ENCODE measurements at regions not wholly inside any gene's neighbourhood (a gene's known extent, or its start where the extent isn't known, plus 50 kb on each side); places are given as distances from the start of the nearest gene placed in this dataset.

DNA sequence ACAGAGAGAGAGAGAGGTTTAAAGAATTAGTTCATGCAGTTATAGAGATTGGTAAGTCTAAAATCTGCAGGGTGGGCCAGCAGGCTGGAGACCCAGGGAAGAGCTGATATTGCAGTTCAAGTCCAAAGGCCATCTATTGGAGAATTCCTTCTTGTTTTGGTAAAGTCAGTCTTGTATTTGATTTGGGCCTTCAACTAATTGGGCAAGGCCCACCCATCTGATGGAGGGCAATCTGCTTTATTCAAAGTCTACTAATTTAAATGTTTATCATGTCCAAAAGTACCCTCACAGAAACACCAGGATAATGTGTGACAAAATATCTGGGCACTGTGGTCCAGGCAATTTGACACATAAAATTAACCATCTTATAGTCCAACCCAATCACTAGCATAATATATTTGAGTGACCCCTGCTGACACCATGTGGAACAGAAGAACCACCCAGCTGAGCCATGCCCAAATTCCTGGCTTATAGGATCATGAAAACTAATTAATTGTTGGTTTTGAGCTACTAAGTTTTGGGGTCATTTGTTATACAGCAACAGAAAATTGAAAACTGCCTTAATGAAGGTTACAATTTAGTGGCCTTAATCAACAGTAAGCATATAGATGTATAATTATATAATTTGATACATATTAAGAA lies 109.1 kb upstream of the PLXNC1 start:
- no peaks in the 10 kb centered on the region for H3K36me3 ChIP-seq (ENCODE audit: control insufficient read depth, insufficient read depth, low read length)
- H3K4me1 ChIP-seq (ENCODE audit: control insufficient read depth, insufficient read depth, low read length): no peaks in the 10 kb centered on the region
- Mint-ChIP-seq H3K27me3 (ENCODE audit: low read depth in 2 of 2) (peaks cover 3 to 7% of the 10 kb centered on the region in 2 donors), H3K27ac (no peak overlapping the region), H3K4me3 (no peak overlapping the region), H3K36me3 (no peaks in the 10 kb centered on the region), H3K4me1 (no peaks in the 10 kb centered on the region), H3K9me3 (peaks cover 0 to 2% of the 10 kb centered on the region in 2 donors)
- TF ChIP-seq, protein P1, sequence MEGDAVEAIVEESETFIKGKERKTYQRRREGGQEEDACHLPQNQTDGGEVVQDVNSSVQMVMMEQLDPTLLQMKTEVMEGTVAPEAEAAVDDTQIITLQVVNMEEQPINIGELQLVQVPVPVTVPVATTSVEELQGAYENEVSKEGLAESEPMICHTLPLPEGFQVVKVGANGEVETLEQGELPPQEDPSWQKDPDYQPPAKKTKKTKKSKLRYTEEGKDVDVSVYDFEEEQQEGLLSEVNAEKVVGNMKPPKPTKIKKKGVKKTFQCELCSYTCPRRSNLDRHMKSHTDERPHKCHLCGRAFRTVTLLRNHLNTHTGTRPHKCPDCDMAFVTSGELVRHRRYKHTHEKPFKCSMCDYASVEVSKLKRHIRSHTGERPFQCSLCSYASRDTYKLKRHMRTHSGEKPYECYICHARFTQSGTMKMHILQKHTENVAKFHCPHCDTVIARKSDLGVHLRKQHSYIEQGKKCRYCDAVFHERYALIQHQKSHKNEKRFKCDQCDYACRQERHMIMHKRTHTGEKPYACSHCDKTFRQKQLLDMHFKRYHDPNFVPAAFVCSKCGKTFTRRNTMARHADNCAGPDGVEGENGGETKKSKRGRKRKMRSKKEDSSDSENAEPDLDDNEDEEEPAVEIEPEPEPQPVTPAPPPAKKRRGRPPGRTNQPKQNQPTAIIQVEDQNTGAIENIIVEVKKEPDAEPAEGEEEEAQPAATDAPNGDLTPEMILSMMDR (IDR thresholded peaks at IDR 0.05): no peak
- H3K27ac ChIP-seq (ENCODE audit: low read length): no peak overlapping the region
- intact Hi-C loops (cut with micrococcal nuclease): no loop called here
- H3K9me3 ChIP-seq (ENCODE audit: control insufficient read depth, insufficient read depth, low read length): no peaks in the 10 kb centered on the region
- no peak overlapping the region for H3K4me3 ChIP-seq (ENCODE audit: low read length)
- ATAC-seq (no peak), DNase-seq (no peak)
- H3K27me3 ChIP-seq (ENCODE audit: control insufficient read depth, insufficient read depth, low read length): no peaks in the 10 kb centered on the region

DNA sequence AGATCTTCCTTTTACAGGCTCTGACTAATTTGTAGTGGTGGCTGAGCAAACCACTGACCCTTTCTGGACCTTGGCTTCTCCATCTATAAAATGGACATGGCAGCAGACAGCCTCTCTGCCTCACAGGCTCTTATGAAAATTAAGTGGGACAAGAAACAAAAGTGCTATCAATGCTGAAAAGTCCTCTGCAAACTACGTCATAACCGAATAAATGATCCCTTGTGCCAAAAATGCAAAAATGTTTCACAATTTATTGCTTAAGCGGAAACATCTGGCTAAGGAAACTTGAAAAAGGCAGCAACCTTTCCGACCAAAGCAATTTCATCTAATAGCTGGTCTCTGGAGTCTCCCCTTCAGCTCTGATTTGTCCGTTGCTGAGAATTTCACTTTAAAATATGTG lies 108.5 kb upstream of the PLXNC1 start:
- H3K4me1 Mint-ChIP-seq: no peaks in the 10 kb centered on the region
- Histone ChIP-seq H3K4me1 (ENCODE audit: control insufficient read depth, insufficient read depth, low read length) (no peaks in the 10 kb centered on the region), H3K4me3 (ENCODE audit: low read length) (no peak overlapping the region), H3K36me3 (ENCODE audit: control insufficient read depth, insufficient read depth, low read length) (no peaks in the 10 kb centered on the region), H3K9me3 (ENCODE audit: control insufficient read depth, insufficient read depth, low read length) (no peaks in the 10 kb centered on the region), H3K27ac (ENCODE audit: low read length) (no peak overlapping the region), H3K27me3 (ENCODE audit: control insufficient read depth, insufficient read depth, low read length) (no peaks in the 10 kb centered on the region)
- H3K27ac Mint-ChIP-seq: no peak overlapping the region
- ATAC-seq: no peak
- H3K4me3 Mint-ChIP-seq: no peak overlapping the region
- DNase-seq: no peak
- no peaks in the 10 kb centered on the region for H3K36me3 Mint-ChIP-seq
- intact Hi-C loops (cut with micrococcal nuclease): no loop called here
- WGBS (ENCODE audit: insufficient coverage): 55% methylated on average over 4 of the region's 5 CpGs
- TF ChIP-seq, protein P1 (IDR thresholded peaks at IDR 0.05): no peak
- peaks cover 3 to 7% of the 10 kb centered on the region in 2 donors for H3K27me3 Mint-ChIP-seq (ENCODE audit: low read depth in 2 of 2)
- H3K9me3 Mint-ChIP-seq: no peaks in the 10 kb centered on the region

DNA sequence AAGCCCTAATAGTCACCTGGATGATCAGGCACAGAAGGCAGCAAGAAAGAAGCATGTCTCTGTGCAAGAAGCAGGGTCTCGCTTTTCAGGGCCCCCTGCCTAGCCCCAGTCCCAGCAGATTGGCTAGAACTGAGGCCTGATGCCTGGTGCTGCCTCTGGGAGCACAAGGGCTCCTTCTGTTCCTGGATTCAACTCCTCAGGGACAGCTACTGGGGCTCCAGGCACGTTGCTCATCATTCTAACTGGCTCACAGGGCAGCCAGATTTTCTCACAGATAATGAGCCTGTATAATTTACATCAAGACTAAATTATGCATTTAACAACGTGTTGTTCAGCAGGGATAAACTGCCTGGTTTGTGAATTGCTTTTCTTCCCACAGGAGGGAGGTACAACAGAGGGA lies 106.5 kb upstream of the PLXNC1 start:
- ATAC-seq: no peak
- H3K27ac Mint-ChIP-seq: no peak overlapping the region
- WGBS (ENCODE audit: insufficient coverage): 54% methylated on average over 3 of the region's 3 CpGs
- no peaks in the 10 kb centered on the region for H3K36me3 Mint-ChIP-seq
- Histone ChIP-seq H3K27me3 (ENCODE audit: control insufficient read depth, insufficient read depth, low read length) (no peaks in the 10 kb centered on the region), H3K9me3 (ENCODE audit: control insufficient read depth, insufficient read depth, low read length) (no peaks in the 10 kb centered on the region), H3K4me3 (ENCODE audit: low read length) (no peak overlapping the region), H3K36me3 (ENCODE audit: control insufficient read depth, insufficient read depth, low read length) (no peaks in the 10 kb centered on the region), H3K4me1 (ENCODE audit: control insufficient read depth, insufficient read depth, low read length) (no peaks in the 10 kb centered on the region), H3K27ac (ENCODE audit: low read length) (no peak overlapping the region)
- H3K4me3 Mint-ChIP-seq: no peak overlapping the region
- DNase-seq: no peak
- intact Hi-C loops (cut with micrococcal nuclease): no loop called here
- H3K4me1 Mint-ChIP-seq: no peaks in the 10 kb centered on the region
- TF ChIP-seq, protein P1 (IDR thresholded peaks at IDR 0.05): no peak
- H3K9me3 Mint-ChIP-seq: no peaks in the 10 kb centered on the region
- H3K27me3 Mint-ChIP-seq (ENCODE audit: low read depth in 2 of 2): peaks cover 0 to 3% of the 10 kb centered on the region in 2 donors

DNA sequence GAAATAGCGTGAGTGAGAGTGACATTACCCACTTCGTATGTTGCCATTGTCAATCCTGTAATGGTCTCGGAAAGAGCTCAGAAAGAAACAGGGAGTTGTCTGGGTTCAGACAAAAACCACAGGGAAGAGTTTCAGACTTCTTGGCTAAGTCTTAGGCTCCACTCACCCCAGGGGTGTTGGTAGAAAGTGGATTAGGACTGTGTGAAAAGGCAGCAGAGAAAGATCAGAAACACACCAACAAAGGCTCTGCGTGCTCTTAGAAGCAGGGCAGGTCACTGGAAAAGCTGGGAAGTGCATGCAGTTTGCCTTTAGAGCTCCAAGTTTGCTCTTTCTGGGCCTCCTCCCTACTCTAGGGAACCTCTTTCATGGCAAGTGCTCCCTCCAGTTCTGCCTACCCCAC lies 106.1 kb upstream of the PLXNC1 start:
- Histone ChIP-seq H3K4me1 (ENCODE audit: control insufficient read depth, insufficient read depth, low read length) (no peaks in the 10 kb centered on the region), H3K27me3 (ENCODE audit: control insufficient read depth, insufficient read depth, low read length) (no peaks in the 10 kb centered on the region), H3K9me3 (ENCODE audit: control insufficient read depth, insufficient read depth, low read length) (no peaks in the 10 kb centered on the region), H3K4me3 (ENCODE audit: low read length) (no peak overlapping the region), H3K36me3 (ENCODE audit: control insufficient read depth, insufficient read depth, low read length) (no peaks in the 10 kb centered on the region), H3K27ac (ENCODE audit: low read length) (no peak overlapping the region)
- WGBS (ENCODE audit: insufficient coverage): 95% methylated on average over 4 of the region's 4 CpGs
- DNase-seq: no peak
- TF ChIP-seq, protein P1 (IDR thresholded peaks at IDR 0.05): no peak
- H3K9me3 Mint-ChIP-seq: no peaks in the 10 kb centered on the region
- no peaks in the 10 kb centered on the region for H3K36me3 Mint-ChIP-seq
- no peak for ATAC-seq
- H3K4me1 Mint-ChIP-seq: no peaks in the 10 kb centered on the region
- H3K27ac Mint-ChIP-seq: no peak overlapping the region
- peaks cover 0 to 3% of the 10 kb centered on the region in 2 donors for H3K27me3 Mint-ChIP-seq (ENCODE audit: low read depth in 2 of 2)
- intact Hi-C loops (cut with micrococcal nuclease): no loop called here
- no peak overlapping the region for H3K4me3 Mint-ChIP-seq
